Right kidney (tissue), 1 donor: ENCODE measurements at regions not wholly inside any gene's neighbourhood (a gene's known extent, or its start where the extent isn't known, plus 50 kb on each side); places are given as distances from the start of the nearest gene placed in this dataset.

Experiments used
- DNase-seq: peaks from one replicate; pipeline ENCODE4 v3.0.0-alpha.2; 2016

DNA sequence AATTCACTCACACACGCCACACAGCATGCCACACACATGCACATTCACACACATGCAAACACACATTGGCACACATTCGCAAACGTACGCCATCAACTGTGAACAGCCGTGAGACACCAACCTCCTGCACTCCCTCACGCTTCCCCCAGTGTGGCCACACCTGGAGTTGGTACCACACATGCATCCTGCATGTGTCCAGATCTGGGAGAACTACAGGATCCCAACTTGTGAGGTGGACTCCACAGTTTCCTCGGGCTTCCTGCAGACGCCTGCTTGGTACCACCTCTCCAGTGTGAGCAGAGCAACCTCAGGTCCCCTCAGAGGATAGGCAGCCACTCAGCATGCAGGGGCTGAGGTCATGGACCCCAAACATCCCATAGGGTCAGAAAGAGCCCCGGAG is 239.0 kb downstream of the EIPR1 start:
- no peak for DNase-seq

DNA sequence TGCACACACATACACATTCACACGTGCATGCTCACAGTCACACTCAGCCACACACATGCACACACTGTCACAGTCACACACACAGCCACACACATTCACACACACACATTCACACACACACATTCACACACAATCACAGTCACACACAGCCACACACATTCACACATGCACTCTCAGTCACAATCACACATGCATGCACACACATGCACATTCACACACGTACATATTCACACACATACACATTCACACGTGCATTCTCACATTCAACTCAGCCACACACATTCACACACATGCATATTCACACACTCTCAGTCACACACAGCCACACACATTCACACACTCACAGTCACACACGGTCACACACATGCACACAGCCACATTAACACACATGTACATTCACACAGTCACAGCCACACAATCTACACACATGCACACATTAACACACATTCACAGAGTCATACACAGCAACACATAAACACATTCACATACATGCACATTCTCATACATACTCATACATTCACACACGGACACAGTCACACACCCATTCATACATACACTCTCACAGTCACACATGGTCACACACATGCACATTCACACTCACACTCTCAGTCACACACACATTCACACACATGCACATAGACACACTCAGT is 239.8 kb downstream of the EIPR1 start:
- no peak for DNase-seq

DNA sequence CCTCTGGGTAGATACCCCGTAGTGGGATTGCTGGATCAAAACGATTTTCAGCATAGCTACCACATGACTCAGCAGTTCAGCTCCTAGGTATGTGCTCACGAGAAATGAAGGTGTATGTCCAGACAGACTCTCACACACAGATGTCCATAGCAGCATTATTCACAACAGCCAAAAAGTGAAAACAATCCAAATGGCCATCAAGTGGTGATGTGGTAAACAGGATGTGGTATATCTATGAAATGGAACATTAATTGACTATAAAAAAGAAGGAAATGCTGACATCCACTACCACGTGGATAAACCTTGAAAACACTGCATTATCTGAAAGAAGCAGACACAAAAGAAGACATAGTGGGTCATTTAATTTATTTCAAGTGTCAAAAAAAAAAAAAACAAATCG is 241.9 kb downstream of the EIPR1 start:
- DNase-seq = no peak

DNA sequence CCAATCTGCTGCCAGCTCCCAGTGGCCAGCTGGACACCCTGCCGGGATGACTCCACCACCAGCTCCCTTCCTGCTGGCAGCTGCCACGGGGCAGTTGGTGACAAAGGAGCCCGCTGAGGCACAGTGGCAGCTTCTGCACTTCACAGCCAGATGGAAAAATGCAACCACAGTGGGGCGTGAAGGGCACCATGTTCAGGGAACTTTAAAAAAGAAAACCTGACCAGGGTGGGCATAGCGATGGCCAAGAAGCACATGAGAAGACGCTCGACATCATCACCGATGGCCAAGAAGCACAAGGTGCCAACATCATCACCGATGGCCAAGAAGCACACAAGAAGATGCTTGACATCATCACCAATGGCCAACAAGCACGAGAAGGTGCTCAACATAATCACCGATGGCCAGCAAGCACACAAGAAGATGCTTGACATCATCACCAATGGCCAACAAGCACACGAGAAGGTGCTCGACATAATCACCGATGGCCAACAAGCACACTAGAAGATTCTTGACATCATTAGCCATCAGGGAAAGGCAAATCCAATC is 243.5 kb downstream of the EIPR1 start:
- no peak for DNase-seq

DNA sequence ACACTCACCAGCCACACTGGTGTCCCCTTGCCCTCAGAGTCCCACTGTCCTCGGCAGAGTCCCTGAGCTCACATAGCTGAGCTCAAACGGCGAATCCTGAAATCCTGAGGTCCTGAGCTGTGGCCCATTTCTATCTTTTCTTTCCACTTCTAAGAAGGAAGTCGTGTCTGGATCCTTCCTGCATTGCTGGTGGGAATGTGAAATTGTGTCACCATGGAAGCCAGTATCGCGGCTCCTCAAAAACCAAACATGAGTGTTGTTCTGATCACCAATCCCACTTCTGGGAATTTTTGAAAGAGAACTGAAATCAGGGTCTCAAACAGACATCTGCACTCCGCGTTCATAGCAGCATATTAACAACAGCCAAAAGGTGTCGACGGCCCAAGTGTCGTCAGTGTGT is 244.7 kb downstream of the EIPR1 start:
- no peak for DNase-seq

DNA sequence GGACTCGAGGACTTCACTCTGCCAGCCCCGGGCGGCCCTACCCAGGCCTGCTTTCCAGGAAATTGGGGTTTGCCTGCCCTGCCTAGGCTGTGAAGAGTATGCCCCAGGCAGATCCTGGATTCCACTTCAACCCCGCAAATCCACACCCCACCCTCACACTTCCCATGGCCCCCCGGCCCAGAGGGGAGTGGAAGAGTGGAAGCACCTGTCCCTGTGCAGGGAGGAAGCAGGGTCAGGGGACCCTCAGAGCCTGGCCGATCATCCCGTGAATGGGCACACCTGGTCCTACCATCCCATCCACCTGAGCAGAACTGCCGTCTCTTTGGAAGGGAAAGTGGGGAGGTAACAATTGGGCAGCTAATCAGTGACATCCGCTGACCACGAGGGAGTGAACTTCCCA is 245.2 kb downstream of the EIPR1 start:
- no peak for DNase-seq

DNA sequence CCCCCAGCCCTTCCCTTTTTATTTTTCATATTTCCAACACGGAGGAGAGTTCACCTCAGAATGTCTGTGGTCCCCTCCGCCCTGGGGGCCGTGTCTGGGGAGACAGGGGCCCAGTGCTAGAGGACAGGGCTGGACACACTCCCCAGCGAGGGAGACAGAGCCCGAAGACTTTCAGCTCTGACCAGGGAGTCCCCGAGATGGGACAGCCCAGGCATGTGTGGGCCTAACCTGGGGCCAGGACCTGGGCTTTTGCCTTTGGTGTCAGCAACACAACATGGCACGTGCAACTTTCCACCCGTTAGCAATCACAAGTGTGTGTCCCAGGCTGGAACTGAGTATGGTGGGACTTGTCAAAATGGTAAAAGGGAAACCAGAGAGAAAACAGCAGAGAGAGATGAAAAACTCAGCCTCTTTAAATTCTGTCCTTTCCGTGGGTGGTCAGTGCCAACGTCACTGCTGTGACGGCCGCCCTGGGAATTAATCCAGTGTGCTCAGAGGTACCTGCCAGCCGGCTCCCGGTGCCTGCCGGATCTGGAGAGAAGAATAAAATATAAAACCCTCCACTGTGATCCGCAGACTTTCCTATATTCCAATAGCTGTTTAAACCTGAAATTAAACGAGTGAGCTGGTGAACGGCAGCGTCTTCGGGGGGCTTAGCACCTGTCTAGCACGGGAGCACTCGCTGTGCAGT is 245.8 kb downstream of the EIPR1 start:
- DNase-seq = no peak

DNA sequence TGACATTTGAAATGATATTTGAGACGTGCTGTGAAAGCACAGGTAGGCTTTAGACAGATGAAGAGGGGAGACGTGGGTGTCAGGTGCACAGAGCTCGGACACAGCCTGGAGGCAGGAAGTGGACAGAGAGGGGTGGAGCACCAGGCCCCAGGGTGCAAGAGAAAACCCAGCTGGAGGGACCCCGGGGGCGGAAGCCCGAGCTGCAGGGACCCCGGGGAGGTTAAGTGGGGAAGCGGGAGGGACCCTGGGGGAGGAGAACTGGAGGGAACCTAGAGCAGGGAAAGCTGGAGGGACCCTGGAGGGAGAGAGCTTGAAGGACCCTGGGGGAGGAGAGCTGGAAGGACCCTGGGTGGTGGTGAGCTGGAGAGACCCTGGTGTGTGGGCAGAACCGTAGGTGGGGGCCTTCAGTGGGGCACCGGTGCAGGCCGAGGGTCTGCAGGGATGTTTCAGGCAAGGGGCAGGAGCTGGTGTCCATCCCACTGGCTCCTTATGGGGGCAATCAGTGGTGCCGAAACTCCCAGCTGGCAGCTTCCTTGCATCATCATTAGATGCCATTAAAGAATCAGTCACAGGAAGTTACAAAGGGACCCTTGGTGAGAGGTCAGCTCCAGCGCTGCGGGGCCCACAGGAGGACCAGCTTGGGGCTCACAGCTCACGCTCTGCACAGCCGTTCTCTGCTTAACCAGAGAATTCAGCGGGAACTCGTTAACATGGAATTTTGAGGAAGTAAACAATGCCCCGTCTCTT is 246.6 kb downstream of the EIPR1 start:
- no peak for DNase-seq

DNA sequence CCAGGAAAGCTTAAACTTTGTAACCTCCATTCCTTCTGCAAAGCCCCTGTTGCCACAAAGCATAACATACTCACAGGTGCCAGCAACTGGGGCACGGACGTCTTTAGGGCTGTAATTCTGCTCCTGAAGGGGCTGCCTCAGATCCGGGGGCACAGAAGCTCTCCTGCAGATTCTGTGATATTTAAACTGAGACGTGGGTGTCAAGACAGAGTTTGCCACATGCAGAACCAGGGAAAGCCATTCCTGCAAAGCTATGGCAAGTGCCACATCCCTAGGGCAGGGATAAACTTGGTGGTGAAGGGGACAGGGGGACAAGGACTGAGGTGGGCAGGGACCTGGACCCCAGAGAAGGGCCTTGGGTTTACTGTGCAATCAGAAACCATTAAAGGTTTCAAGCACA is 247.2 kb downstream of the EIPR1 start:
- DNase-seq = no peak

DNA sequence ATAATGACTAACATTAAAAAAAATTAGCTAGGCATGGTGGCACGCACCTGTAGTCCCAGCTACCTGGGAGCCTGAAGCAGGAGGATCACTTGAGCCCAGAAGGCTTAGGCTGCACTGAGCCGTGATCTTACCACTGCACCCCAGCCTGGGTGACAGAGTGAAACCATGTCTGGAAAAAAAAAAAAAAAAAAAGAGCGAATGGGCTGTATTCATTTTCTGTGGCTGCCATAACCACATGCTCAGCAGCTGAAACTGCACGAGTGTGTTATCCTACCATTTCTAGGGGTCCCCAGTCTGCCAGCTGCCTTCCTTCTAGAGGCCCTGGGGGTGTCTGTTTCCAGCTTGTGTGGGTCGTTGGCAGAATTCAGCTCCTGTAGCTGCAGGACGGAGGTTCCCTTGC is 247.8 kb downstream of the EIPR1 start:
- DNase-seq = no peak

DNA sequence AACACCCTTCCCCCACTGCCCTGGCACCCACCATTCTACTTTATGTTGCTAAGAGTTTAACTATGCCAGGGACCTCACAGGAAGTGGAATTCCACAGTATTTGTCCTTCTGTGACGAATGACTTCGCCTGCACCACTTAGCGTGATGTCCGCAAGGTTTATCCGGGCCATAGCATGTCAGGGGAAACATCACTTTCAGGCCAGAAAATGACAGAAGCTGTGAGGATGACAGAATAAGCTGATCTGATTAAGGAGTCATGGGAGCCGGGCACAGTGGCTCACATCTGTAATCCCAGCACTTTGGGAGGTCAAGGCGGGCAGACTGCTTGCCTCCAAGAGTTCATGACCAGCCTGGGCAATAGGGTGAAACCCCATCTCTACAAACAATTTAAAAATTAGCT is 248.8 kb downstream of the EIPR1 start:
- DNase-seq = no peak

DNA sequence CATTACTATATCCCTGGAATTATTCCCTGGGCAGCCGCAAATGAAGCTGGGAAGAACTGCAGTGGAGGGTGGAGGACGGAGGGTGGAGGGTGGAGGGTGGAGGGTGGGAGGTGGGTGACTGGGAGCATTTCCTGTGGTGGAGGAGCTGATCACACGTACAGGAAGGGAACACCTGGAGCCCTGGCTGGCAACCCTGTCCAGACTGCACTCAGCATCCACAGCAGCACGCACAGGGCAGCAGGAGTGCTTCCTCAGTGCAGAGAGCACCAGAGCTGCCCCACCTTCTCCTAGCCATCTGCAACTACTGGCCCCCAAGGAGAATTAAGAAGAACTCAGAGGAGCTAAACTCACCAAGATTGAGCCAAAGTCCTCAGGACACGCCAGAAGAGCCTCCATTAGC is 249.9 kb downstream of the EIPR1 start:
- no peak for DNase-seq

DNA sequence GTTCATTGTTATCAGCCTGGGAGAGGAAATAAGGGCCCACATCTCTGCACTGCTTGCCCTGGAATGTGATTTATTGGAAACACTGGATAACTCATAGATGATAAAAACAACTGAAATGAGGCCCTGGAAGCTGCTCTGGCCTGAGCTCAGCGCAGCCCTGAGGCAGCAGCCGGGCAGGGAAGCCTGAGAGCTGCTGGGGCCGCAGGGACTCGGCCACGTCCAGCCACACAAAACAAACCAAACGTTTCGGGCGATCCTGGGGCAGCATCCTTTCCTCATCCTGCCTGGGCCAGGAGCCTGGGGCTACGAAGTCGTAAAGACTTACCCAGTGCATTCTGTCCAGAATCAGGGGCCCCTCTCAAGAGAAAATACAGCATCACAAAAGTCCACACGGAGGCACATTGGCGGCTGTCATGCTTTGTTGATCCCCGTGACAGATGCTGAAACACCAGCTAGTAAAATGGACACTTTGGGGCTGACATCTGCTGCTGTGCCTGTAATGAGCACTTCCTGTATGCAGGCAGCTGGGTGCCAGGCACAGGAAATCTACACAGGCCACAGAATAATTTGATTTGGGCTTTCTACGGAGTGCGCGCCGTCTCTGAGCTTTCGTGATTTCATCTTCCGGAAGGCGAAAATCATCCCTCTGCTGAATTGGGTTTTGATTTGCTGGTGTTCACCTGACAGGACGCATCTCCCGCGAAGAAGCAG is 250.6 kb downstream of the EIPR1 start:
- no peak for DNase-seq

DNA sequence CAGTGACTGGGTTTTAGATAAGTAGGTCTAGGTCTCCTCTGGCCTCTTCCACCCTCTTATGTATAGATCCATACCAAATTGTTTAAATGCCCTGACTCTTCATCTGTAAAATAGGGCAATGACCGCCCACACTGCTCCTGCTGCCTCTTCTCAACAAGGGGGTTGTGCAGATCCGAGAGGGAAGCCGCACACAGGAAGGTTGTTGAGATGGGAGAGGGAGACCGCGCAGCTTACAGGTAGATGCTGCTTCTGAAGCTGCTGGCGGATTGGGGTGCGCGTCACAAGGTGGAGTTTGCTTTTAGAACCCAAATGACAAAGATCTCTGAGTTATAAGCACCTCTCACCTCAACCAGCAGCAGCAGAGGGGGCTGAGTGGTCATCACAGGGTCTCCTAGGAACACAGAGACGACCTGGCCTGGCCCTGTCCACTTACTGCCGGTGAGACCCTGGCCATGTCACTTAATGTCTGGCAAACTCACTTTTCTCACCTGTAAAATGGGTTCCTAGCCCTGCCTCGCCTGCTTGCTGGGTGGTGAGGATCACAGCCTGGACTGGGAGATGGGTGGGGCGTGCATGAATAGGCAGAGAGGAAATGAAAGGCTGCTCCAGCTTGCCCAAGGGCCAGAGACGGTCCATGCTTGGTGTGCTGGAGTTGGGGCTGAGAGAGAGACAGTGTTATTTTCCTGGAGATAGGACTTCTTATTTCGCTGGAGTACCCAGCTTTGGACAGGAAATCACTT is 251.3 kb downstream of the EIPR1 start:
- DNase-seq = no peak

DNA sequence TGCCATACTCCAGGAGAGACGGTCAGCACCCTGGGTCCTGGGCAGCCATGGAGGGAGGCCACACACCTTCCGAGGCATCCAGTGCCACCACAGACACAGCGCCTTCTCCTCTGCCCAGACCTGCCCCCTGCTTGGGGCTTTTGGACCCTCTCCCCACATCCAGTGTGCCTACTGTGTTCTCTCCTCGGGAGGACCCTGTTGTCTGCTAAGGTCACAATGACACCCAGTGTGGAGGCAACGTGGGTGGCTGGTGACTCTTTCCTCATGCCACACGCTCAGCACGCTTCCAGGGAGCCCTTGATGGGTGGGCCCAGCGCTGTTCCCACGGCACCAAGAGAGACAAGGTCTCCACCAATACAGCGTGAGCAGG is 251.9 kb downstream of the EIPR1 start:
- no peak for DNase-seq

DNA sequence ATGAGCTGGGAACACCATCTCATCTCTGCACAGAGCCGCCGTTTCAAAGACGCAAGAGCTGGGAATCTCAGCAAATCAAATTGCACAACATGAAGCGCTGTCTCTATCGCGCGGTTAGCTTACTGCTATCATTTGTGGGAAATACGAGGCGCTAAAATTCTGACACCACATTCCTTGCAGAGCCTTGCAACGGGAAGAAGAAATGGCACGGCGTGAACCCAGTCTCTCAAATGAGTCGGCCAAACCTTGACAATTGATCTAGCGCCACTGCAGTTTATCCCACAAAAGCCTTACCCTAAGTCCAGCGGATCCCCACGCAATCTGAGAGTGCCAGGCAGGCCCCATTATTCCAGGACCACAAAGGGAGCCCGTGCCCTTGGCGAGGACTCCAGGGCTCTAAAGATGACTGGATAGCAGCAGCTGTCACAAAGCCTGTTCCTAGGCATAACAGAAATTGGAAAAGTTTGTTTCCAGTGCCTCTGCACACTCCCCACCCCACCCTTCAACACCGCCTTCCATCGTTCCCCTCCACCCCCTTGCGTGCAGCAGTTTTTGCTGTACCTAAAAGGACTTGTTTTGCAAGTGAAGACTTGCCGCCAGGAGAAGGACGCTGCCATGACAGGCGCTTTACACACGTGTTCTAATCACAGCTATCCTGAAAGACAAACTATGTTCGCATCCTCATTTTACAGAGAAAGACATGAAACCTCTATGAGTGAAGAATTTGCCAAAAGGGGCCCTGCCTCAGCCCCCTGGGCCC is 252.4 kb downstream of the EIPR1 start:
- DNase-seq = no peak

DNA sequence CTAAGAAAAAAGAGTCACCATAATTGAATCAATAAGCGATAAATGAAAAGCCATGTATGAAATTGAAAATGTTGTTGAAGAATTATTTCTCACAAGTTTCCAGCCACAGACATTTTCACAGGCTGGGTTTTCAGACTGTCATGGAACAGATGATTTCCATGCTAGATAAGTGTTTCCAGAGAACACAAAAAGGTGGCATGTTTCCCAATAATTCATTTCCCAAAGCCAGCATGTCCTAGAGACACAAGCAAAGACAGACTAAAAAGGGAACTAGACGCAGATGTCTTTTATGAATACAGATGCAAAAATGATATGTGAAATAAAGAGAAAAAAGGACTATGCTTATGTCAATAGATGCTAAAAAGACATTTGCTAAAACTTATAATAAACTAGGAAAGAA is 255.1 kb downstream of the EIPR1 start:
- no peak for DNase-seq

DNA sequence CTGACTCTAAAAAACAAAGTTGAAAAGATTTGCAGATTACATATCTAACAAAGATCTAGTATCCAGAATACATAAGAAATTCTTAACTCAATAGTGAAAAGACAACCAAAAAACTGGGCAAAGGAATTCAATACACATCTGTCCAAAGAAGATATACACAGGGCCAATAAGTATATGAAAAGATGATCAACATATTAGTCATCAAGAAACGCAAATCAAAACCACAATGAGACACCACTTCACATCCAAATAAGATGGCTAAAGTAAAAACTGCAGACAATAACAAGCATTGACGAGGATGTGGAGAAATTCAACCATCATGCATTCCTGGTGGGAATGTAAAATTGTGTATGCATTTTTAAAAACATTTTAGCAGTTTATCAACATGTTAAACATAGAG is 256.0 kb downstream of the EIPR1 start:
- no peak for DNase-seq

DNA sequence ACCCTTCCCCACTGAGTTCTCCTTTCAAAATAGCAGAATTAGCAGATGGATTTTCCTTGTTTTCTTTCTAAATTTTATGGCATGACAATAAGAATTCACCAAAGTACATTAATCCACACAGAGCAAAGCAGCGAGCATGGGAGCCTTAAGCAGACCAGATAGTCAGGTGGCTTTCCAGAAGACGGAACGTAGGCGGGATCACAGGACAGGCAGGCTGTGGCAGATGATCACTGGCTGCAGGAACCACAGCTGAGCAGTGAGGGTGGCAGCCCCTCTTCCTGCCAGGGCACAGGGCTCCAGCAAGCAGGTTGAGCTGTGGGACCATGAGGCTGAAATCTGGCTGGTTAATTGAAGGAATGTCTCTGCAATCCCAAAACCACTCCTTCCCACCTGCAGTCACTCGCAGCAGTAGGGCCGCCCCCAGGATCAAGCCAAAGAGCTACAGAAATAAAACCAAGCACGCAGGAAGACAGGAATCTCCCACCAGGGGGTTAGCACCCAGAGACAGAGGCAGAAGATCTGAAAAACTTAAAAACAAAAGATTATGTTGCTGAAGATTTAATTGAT is 259.9 kb downstream of the EIPR1 start:
- DNase-seq = no peak

DNA sequence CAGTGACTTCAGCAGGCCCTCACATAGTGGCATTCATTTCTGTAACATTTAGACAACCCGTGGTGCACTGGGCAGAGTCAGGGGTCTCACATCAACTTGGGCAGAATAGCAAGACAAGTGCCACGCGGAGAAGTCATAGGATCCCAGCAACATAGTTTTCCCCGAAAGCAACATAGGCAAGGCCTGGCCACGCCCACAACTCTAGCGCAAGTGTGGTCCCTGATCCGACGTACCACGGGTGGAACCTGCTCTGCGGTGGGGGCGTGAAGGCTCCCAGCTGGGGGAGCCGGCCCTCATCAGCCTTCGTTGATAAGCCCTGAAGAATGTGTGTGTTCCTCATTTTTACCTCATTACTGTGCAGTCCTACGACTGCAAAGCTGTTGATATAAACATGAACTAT is 261.2 kb downstream of the EIPR1 start:
- no peak for DNase-seq
